GM12878 (cell line): ENCODE measurements at regions not wholly inside any gene's neighbourhood (a gene's known extent, or its start where the extent isn't known, plus 50 kb on each side); places are given as distances from the start of the nearest gene placed in this dataset.

ENCODE experiments used
- ATAC-seq: fragments of 200-7000 bp; cut with Tn5 transposase; 3 replicates; pipeline ENCODE4 v1.9.1; 2020; ENCODE audit warnings: mild to moderate bottlenecking, moderate library complexity
- BruUV-seq: library from RNA; stranded (reverse); fragments of 400-500 nt; replicated peaks from 2 replicates; lab custom pipeline; 2021; lab: Mats Ljungman, UMichigan
- CTCF ChIA-PET: fragments of 300-600 bp; sonication (Branson Sonifier 250); formaldehyde crosslinking; extraction: SDS; loops from one replicate; lab custom pipeline; 2021; ENCODE audit warnings: inconsistent platforms; lab: Yijun Ruan, JAX
- POLR2A ChIA-PET: fragments of 350-600 bp; formaldehyde crosslinking; extraction: SDS; loops from one replicate; lab custom pipeline; 2021; ENCODE audit warnings: inconsistent platforms; lab: Charles Lee
- RAD21 ChIA-PET: fragments of 300-600 bp; sonication (Branson Sonifier 250); formaldehyde crosslinking; loops from one replicate; lab custom pipeline; 2023; ENCODE audit warnings: antibody characterized with exemption; ENCODE audit not compliant: unreplicated experiment; lab: Charles Lee
- SMC1A ChIA-PET: fragments of 300-600 bp; sonication (Branson Sonifier 250); formaldehyde crosslinking; loops from one replicate; lab custom pipeline; 2023; ENCODE audit not compliant: unreplicated experiment, uncharacterized antibody; lab: Charles Lee
- DNase-seq: peaks from one replicate; pipeline ENCODE4 v3.0.0-alpha.2; 2011; ENCODE audit warnings: low read depth, low spot score
- FAIRE-seq: peaks from 3 replicates; lab custom pipeline; 2011; peaks lifted over from hg19 to GRCh38; lab: Jason Lieb, UNC
- H2AFZ ChIP-seq: 2 replicates; pipeline ENCODE4 v1.6.0; 2011; ENCODE audit warnings: low read depth, low read length, control low read depth; ENCODE audit not compliant: control insufficient read depth
- H3K27ac ChIP-seq: 2 replicates; pipeline ENCODE4 v1.5.1; 2011; ENCODE audit warnings: control low read depth; ENCODE audit not compliant: control insufficient read depth, insufficient read depth
- H3K27me3 ChIP-seq, 2 experiments: replicated peaks in 1 of 2; 2 replicates each; pipeline versions ENCODE4 v1.6.0 to v1.6.1; 2011; ENCODE audit warnings: low read length in 1 of 2; ENCODE audit not compliant: control insufficient read depth in 2 of 2, insufficient read depth in 2 of 2
- H3K36me3 ChIP-seq, 2 experiments: 2 replicates each; pipeline ENCODE4 v1.5.1; 2011; ENCODE audit warnings: low read length in 1 of 2; ENCODE audit not compliant: control insufficient read depth in 2 of 2, insufficient read depth in 2 of 2
- H3K4me1 ChIP-seq: 2 replicates; pipeline ENCODE4 v1.6.1; 2011; ENCODE audit warnings: mild to moderate bottlenecking, low read length, moderate library complexity, mixed read lengths; ENCODE audit not compliant: control insufficient read depth, insufficient read depth
- H3K4me2 ChIP-seq: 2 replicates; pipeline ENCODE4 v1.6.0; 2011; ENCODE audit warnings: control low read depth; ENCODE audit not compliant: control insufficient read depth, insufficient read depth
- H3K4me3 ChIP-seq: fragments of 200-600 bp; sonication (generic); 2 replicates; pipeline ENCODE4 v1.5.1; 2016
- H3K79me2 ChIP-seq: 2 replicates; pipeline ENCODE4 v1.6.0; 2011; ENCODE audit warnings: low read length; ENCODE audit not compliant: control insufficient read depth, insufficient read depth
- H3K9ac ChIP-seq: 2 replicates; pipeline ENCODE4 v1.8.0; 2011; ENCODE audit warnings: low read length, control low read depth, mixed read lengths; ENCODE audit not compliant: control insufficient read depth, insufficient read depth
- H3K9me3 ChIP-seq: replicated peaks from 3 replicates; pipeline ENCODE4 v1.5.1; 2011; ENCODE audit warnings: mild to moderate bottlenecking, low read length; ENCODE audit not compliant: control insufficient read depth, insufficient read depth
- H4K20me1 ChIP-seq: 2 replicates; pipeline ENCODE4 v1.6.0; 2011; ENCODE audit not compliant: control insufficient read depth, insufficient read depth
- EP300 ChIP-seq, 2 experiments: fragments of 150-350 bp in 1 of 2; IDR thresholded peaks; 2 replicates each; pipeline ENCODE4 v1.6.1; 2011 to 2012; ENCODE audit warnings: low read depth in 2 of 2, low read length in 2 of 2, borderline replicate concordance in 1 of 2, improper control_type of control experiment in 1 of 2, inconsistent platforms in 1 of 2; ENCODE audit not compliant: control insufficient read depth in 1 of 2
- JUND ChIP-seq: IDR thresholded peaks from 2 replicates; pipeline ENCODE4 v1.6.1; 2012; ENCODE audit warnings: low read depth, mild to moderate bottlenecking, low read length, improper control_type of control experiment, moderate library complexity
- KAT2A ChIP-seq: conservative IDR thresholded peaks from 2 replicates; pipeline ENCODE4 v1.6.1; 2011; ENCODE audit warnings: low read depth, low read length; ENCODE audit not compliant: control insufficient read depth
- KDM1A ChIP-seq: fragments of 200-600 bp; sonication (generic); IDR thresholded peaks from 2 replicates; pipeline ENCODE4 v1.6.1; 2016; ENCODE audit warnings: borderline replicate concordance
- MTA2 ChIP-seq: fragments of 450-650 bp; IDR thresholded peaks from 2 replicates; pipeline ENCODE4 v1.6.1; 2016; ENCODE audit warnings: low read depth, mild to moderate bottlenecking, moderate library complexity
- MYC ChIP-seq: IDR thresholded peaks from 2 replicates; pipeline ENCODE4 v1.6.1; 2011; ENCODE audit warnings: mild to moderate bottlenecking, low read length, moderate library complexity, inconsistent platforms; ENCODE audit not compliant: insufficient read depth, insufficient replicate concordance, insufficient read length, severe bottlenecking
- NFYA ChIP-seq: IDR thresholded peaks from 2 replicates; pipeline ENCODE4 v1.6.1; 2011; ENCODE audit warnings: low read depth, mild to moderate bottlenecking, low read length, improper control_type of control experiment, borderline replicate concordance
- POLR2AphosphoS2 ChIP-seq: IDR thresholded peaks from 2 replicates; pipeline ENCODE4 v1.6.1; 2011; ENCODE audit warnings: low read depth, mild to moderate bottlenecking, low read length, improper control_type of control experiment, moderate library complexity
- TBL1XR1 ChIP-seq: IDR thresholded peaks from 2 replicates; pipeline ENCODE4 v1.6.1; 2012; ENCODE audit warnings: low read depth, low read length, improper control_type of control experiment
- TCF12 ChIP-seq: IDR thresholded peaks from 2 replicates; pipeline ENCODE4 v1.6.1; 2011; ENCODE audit warnings: low read depth, mild to moderate bottlenecking, low read length
- ZZZ3 ChIP-seq: IDR thresholded peaks from 2 replicates; pipeline ENCODE4 v1.6.1; 2011; ENCODE audit warnings: low read depth; ENCODE audit not compliant: control insufficient read depth, insufficient read length
- whole genome bisulfite sequencing: methylation state at CpG from one replicate; pipeline ENCODE4 v1.1.6; 2016; ENCODE audit warnings: low lambda C conversion rate; ENCODE audit not compliant: insufficient replicate concordance, insufficient coverage; ENCODE audit errors: missing lambda C conversion rate; 5-methylcytosine and 5-hydroxymethylcytosine counted together
- in situ Hi-C: fragments of 300-500 bp; cut with MboI; formaldehyde crosslinking; loops from 9 replicates; pipeline ENCODE4 v1.14.3; 2018; ENCODE audit warnings: mixed read lengths
- intact Hi-C: fragments of 100-400 bp; cut with micrococcal nuclease; formaldehyde crosslinking; loops from one replicate; pipeline ENCODE4 v1.14.2; 2022; ENCODE audit not compliant: unreplicated experiment

- Histone ChIP-seq H3K4me3 (no peak overlapping the region), H3K79me2 (no peaks in the 10 kb centered on the region), H2AFZ (no peak overlapping the region), H3K9me3 (no peaks in the 10 kb centered on the region; the same call in 2 of the 3 replicates), H4K20me1 (no peaks in the 10 kb centered on the region), H3K27me3 (no peaks in the 10 kb centered on the region), H3K4me1 (no peaks in the 10 kb centered on the region; the same call in 1 of the 2 replicates), H3K36me3 (no peaks in the 10 kb centered on the region), H3K27ac (no peak overlapping the region), H3K4me2 (no peak overlapping the region)
- ATAC-seq = no peak
- DNase-seq = no peak
- in situ Hi-C loops = no loop called here
- ChIA-PET POLR2A (interaction anchor here (0.9 kb wide), 1 partner anchor 11 kb away, joined by 3 read pairs; no protein-coding TSS in a partner anchor), RAD21 (interaction anchor here (1.0 to 1.7 kb wide), 4 partner anchors 14 to 34 kb away, joined by 3 to 7 read pairs (median 3); no protein-coding TSS in a partner anchor), CTCF (no interaction called here), SMC1A (interaction anchor here (0.6 to 1.6 kb wide), 6 partner anchors 11 to 1882 kb away, joined by 3 to 6 read pairs (median 4); no protein-coding TSS in a partner anchor)
- intact Hi-C loops = no loop called here
- no peak for FAIRE-seq
- BruUV-seq = no TSS peak
- 48% methylated on average over 7 of the region's 7 CpGs for WGBS
- TF ChIP-seq NFYA (no peak), POLR2AphosphoS2 (no peak), KDM1A (no peak), TCF12 (no peak), KAT2A (no peak), MYC (no peak), TBL1XR1 (no peak), ZZZ3 (no peak), JUND (no peak), EP300 (IDR thresholded peaks at IDR 0.05; ENCODE audit: borderline replicate concordance in 1 of 2, control insufficient read depth in 1 of 2, low read depth in 2 of 2, low read length in 2 of 2) (no peak), MTA2 (no peak)
- TF ChIP-seq, all 136 proteins: peak for 0
- no peak overlapping the region for H3K9ac ChIP-seq
Observed at GRCh38 chr6:9503111-9503761, 911.6 kb downstream of the TFAP2A start.
